ENCODE measurements at regions not wholly inside any gene's neighbourhood (a gene's known extent, or its start where the extent isn't known, plus 50 kb on each side); places are given as distances from the start of the nearest gene placed in this dataset.

- TF ChIP-seq CTCF (conservative IDR thresholded peaks at IDR 0.05 in 1 of 2, IDR thresholded peaks at IDR 0.05 in 1 of 2; ENCODE audit: extremely low read depth in 1 of 2, insufficient read depth in 1 of 2, low read depth in 1 of 2, low read length in 2 of 2) (no peak), EZH2 (IDR thresholded peaks at IDR 0.05; ENCODE audit: borderline replicate concordance, low read length) (no peak)
These were observed 54.2 kb upstream of the TSPAN5 start for GRCh38 chr4:98712607-98713006.

All from mammary epithelial cell (primary cell).